ENCODE measurements at regions not wholly inside any gene's neighbourhood (a gene's known extent, or its start where the extent isn't known, plus 50 kb on each side); places are given as distances from the start of the nearest gene placed in this dataset.

- no peaks in the 10 kb centered on the region for H3K36me3 ChIP-seq
- peaks cover 0 to 3% (median 0%) of the 10 kb centered on the region in 4 donors for H3K4me1 ChIP-seq
- H3K9me3 ChIP-seq: no peaks in the 10 kb centered on the region
- peak; percentile 72 for DNase-seq (ENCODE audit: extremely low spot score)
- peaks cover 0 to 30% (median 0%) of the 10 kb centered on the region in 4 donors for H3K27me3 ChIP-seq
- no peak for TF ChIP-seq POLR2A (IDR thresholded peaks at IDR 0.05; ENCODE audit: low read depth)
- no peak for TF ChIP-seq EP300 (IDR thresholded peaks at IDR 0.05)
- TF ChIP-seq POLR2AphosphoS5 (IDR thresholded peaks at IDR 0.05): no peak
- no peak for TF ChIP-seq CTCF (IDR thresholded peaks at IDR 0.05)
- intact Hi-C loops (cut with DNase I): no loop called here
- no peak overlapping the region for H3K27ac ChIP-seq (replicated peaks in 1 of 4)
- WGBS: 93% methylated on average over 7 of the region's 8 CpGs
- no peak overlapping the region for H3K4me3 ChIP-seq
These were observed 311.6 kb upstream of the DIO3 start for GRCh38 chr14:101249676-101250036.

DNA sequence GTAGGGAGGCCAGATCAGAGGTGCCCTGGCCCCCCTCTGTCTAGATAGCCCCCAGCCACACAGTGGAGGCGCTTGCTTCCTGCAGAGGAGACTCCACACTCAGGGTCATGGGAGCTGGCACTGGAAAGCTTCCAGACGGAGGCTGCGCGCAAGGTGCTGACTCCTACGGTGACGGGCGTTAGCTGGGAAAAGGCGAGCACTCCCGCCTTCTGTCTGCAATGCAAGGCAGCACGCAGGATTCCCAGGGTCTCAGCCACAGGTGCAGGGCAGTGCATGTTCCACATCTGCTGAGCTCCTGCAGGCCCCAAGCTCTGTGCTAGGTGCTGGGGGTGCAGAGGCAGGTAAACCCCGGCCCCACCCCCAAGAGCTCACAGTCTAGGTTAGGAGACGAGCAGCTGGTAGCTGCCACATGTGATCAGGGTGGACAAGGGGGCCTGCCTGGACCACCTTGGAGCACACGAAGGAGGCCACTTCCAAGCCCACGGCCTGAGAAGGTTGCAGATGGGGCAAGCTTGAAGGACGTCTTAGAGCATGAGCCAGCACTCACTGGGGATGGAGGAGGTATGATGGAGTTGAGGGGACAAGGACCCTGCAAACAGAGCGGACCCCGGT is 310.9 kb upstream of the DIO3 start:
- 84% methylated on average over 14 of the region's 17 CpGs for WGBS
- H3K4me1 ChIP-seq: peaks cover 0 to 7% (median 0%) of the 10 kb centered on the region in 4 donors
- peaks cover 0 to 30% (median 0%) of the 10 kb centered on the region in 4 donors for H3K27me3 ChIP-seq
- DNase-seq (ENCODE audit: extremely low spot score): peak; percentile 29
- H3K4me3 ChIP-seq: no peak overlapping the region
- H3K36me3 ChIP-seq: no peaks in the 10 kb centered on the region
- H3K27ac ChIP-seq (replicated peaks in 1 of 4): no peak overlapping the region
- intact Hi-C loops (cut with DNase I): no loop called here
- TF ChIP-seq POLR2AphosphoS5 (IDR thresholded peaks at IDR 0.05) (no peak), POLR2A (IDR thresholded peaks at IDR 0.05; ENCODE audit: low read depth) (no peak), EP300 (IDR thresholded peaks at IDR 0.05) (no peak), CTCF (IDR thresholded peaks at IDR 0.05) (no peak)
- H3K9me3 ChIP-seq: no peaks in the 10 kb centered on the region

DNA sequence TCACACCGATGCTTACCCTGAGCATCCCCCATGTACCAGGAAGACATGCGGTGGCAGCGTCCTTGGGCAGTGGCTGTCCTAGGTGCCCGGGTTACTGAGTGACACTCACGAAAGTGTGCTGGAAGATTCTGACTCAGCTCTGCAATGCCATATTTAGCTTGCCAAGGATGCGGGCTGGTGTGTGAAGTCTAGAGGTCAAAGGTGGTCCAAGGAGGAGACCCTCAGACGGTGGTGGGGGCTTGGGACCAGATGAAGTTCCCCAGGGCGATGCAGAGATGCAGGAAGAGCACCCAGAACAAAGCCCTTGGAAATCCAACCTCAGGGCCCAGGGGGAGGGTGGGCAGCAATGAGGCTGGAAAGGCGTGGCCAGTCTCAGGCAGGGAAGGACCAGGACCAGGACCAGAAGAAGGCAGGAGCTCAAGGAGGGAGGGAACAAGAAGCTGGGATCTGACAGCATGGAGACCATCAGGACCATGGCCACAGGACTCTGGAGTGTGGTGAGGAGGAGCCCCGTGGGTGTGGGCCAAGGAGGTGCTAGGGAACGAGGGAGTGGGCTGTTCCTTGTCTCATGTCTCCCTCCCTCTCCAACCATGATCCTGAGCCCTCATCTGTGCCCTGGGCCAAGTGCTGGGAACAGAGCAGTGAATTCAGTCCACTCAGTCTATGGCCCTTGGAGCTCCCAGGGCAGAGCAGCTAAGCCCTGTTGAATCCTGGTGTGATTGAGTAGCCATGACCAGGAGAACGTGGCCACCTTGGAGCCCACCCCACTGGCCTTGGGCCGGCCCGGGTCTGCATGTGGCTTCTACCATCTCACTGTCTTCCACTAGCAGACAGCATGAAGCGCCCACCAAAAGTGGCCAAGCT is 310.1 kb upstream of the DIO3 start:
- Histone ChIP-seq H3K9me3 (no peaks in the 10 kb centered on the region), H3K4me1 (peaks cover 0 to 10% (median 0%) of the 10 kb centered on the region in 4 donors), H3K27me3 (peaks cover 0 to 30% (median 0%) of the 10 kb centered on the region in 4 donors), H3K36me3 (no peaks in the 10 kb centered on the region), H3K4me3 (no peak overlapping the region), H3K27ac (replicated peaks in 1 of 4) (no peak overlapping the region)
- intact Hi-C loops (cut with DNase I): no loop called here
- no peak for TF ChIP-seq POLR2A (IDR thresholded peaks at IDR 0.05; ENCODE audit: low read depth)
- no peak for TF ChIP-seq POLR2AphosphoS5 (IDR thresholded peaks at IDR 0.05)
- no peak for TF ChIP-seq CTCF (IDR thresholded peaks at IDR 0.05)
- TF ChIP-seq EP300 (IDR thresholded peaks at IDR 0.05): no peak
- 84% methylated on average over 11 of the region's 15 CpGs for WGBS
- DNase-seq (ENCODE audit: extremely low spot score): peak; percentile 81

DNA sequence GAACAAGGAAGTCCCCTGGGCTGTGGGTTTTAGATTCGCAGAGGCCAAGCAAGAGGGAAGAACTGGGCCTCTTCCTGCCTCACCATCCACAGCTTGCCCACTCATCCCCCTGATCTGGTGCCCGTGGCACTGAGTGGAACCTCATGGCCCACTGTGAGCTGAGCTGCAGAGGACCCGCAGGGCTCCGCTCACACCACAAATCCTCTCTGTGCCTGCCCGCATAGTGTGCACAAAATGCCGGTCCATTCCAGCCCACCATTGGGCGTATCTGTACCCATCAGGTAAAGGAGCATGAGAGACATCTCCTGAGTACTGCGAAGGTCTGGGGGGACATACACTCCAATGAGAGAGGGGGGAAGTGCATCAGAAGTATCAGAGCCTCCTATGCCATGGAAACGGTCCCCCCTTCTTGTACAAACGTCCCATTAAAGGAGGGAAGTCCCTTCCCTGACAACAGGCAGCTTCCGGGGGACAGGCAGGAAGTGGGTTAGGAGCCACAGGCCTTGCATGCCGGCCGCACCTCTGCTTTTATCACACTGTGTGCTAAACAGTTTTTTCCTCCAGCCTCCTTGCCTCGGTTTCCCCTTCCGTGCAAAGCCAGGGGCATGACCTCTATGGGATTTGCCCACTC is 309.4 kb upstream of the DIO3 start:
- peak; percentile 83 for DNase-seq (ENCODE audit: extremely low spot score)
- intact Hi-C loops (cut with DNase I): no loop called here
- 79% methylated on average over 9 of the region's 15 CpGs for WGBS

More for the DNA sequence above, 309.4 kb upstream of the DIO3 start:
- H3K27me3 ChIP-seq: peaks cover 0 to 30% (median 0%) of the 10 kb centered on the region in 4 donors
- no peaks in the 10 kb centered on the region for H3K36me3 ChIP-seq
- peaks cover 0 to 10% (median 0%) of the 10 kb centered on the region in 4 donors for H3K4me1 ChIP-seq
- H3K9me3 ChIP-seq: no peaks in the 10 kb centered on the region
- no peak overlapping the region for H3K27ac ChIP-seq (replicated peaks in 1 of 4)
- H3K4me3 ChIP-seq: no peak overlapping the region
- no peak for TF ChIP-seq POLR2AphosphoS5 (IDR thresholded peaks at IDR 0.05)
- TF ChIP-seq EP300 (IDR thresholded peaks at IDR 0.05): no peak
- TF ChIP-seq POLR2A (IDR thresholded peaks at IDR 0.05; ENCODE audit: low read depth): no peak
- TF ChIP-seq CTCF (IDR thresholded peaks at IDR 0.05): no peak
